GM19193 (cell line): ENCODE measurements at regions not wholly inside any gene's neighbourhood (a gene's known extent, or its start where the extent isn't known, plus 50 kb on each side); places are given as distances from the start of the nearest gene placed in this dataset.

ENCODE experiments used
- POLR2A ChIP-seq: IDR thresholded peaks from 4 replicates; pipeline ENCODE4 v1.6.1; 2011; ENCODE audit not compliant: insufficient read depth, insufficient read length; ENCODE audit errors: extremely low read depth

GRCh38 chr4:123870216-123870876 lies 473.8 kb downstream of the SPRY1 start:
- TF ChIP-seq POLR2A = no peak

DNA sequence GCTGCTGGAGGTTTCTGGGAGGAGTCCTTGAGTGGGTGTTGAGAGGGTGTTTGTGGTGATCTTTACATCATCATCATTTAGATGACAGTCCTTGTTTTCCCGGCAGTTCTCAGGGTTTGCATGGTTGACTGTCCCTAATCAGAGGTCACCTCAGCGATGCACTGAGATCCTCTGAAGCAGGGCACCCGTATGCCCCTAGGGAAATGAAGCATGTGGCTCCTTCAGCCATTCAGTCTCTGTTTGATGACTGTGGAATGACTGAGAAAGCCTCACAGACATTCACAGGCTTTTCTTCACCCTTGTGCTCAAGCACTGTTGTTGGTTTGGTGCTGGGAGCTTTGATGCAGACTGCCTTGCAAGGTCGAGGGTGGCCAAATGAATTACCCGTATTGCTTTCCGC lies 474.7 kb downstream of the SPRY1 start:
- TF ChIP-seq POLR2A = no peak

DNA sequence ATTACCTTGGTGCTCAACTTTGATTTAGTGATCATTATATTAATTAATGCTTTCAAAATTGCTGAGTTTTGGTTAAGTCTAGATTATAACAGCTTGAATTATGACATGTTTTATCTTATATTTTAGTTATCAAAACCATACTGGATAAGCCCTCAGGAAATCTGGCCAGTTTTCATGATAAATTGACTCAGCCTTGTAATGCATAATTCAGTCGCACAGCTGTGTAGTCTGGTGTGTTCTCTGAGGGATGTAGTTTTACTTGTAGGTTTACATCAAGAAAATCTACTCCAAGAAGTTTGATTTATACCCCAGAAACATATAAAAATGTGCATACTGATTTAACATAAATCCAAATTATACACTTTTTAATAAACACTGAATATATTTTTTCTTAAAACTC lies 477.5 kb downstream of the SPRY1 start:
- no peak for TF ChIP-seq POLR2A

DNA sequence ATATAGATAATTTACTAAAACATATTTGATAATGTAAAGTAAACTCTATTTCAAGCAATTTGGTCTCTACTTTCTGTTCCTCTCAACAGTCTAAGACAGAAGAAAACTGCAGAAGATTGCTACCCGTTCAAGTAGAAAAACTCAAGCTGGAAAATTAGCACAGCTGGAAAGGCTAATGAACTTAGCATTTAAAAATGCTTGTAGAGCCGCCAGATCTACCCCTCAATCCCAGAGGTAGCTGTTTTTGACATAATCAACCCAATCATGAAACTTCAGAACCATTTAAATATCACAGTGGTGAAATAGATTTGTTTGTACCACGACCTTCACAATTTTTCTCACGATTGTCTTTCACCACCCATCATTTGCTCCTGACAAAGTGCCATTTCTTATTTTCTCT lies 479.5 kb downstream of the SPRY1 start:
- no peak for TF ChIP-seq POLR2A

DNA sequence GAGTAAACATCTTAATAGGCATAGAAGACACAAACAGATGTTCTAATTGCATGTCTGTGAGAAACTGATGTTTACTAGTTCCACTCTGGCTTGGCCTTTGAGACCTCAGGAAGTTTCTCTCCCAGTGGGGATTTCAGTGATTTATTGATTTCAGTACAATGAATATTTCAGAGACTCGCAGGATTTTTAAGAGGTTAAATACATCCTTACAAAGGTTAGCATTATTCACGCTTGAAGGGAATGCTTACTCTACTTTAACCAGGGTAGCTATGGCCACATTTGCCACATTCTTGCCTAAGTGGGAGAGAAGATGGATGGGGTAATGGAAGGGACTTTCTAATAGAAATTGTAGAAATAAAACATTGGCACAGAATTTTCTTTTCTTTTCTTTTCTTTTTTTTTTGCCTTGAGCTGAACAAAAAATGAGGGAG lies 480.1 kb downstream of the SPRY1 start:
- TF ChIP-seq POLR2A = no peak

GRCh38 chr4:123877551-123877950 lies 481.0 kb downstream of the SPRY1 start:
- TF ChIP-seq POLR2A = no peak

DNA sequence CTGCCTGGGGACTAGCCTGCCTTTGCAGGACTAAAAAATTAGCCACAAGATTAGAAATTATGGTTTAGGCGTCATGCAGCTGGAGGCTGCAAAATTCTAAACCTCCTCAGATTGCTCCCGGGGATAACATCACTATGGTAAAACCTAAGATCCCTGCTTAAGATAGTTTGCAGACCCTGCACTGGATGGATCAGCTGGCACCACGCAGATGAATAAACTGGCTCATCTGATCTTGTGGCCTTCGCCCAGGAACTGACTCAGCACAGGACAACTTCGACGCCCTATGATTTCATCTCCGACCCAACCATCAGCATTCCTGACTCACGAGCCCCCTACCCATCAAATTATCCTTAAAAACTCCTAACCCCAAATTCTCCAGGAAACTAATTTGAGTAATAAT lies 482.4 kb downstream of the SPRY1 start:
- TF ChIP-seq POLR2A = no peak

- TF ChIP-seq POLR2A = no peak
These were observed 484.0 kb downstream of the SPRY1 start for GRCh38 chr4:123880631-123881030.

DNA sequence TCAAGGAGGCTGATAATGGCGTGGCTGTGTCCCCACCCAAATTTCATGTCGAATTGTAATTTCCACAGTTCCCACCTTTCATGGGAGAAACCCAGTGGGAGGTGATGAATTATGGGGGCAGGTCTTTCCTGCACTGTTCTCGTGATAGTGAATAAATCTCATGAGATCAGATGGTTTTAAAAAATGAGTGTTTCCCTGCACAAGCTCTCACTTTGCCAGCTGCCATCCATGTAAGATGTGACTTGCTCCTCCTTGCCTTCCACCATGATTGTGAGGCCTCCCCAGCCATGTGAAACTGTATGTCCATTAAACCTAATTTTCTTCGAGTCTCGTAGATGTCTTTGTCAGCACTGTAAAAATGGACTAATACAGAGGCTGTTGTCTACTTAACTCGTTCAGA lies 488.3 kb downstream of the SPRY1 start:
- no peak for TF ChIP-seq POLR2A

GRCh38 chr4:123889507-123889906 lies 492.9 kb downstream of the SPRY1 start:
- no peak for TF ChIP-seq POLR2A

DNA sequence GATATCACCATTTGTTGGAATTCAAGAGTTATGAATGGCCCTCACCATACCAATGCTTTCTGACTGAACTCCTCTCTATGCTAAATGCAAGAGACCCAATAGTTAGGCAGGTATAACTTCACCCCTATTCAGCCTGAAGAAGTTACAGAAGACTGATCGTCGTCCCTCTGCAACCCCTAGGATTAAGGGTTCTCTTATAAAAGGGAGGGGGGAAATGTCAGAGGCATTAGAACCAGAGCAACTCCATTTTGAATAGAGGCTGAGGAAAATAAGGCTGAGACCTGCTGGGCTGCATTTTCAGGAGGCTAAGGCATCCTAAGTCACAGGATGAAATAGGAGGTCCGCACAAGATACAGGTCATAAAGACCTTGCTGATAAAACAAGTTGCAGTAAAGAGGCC lies 494.3 kb downstream of the SPRY1 start:
- no peak for TF ChIP-seq POLR2A

- TF ChIP-seq POLR2A = no peak
These were observed 495.3 kb downstream of the SPRY1 start for GRCh38 chr4:123891881-123892280.

GRCh38 chr4:123892368-123892976 lies 495.9 kb downstream of the SPRY1 start:
- TF ChIP-seq POLR2A = no peak

DNA sequence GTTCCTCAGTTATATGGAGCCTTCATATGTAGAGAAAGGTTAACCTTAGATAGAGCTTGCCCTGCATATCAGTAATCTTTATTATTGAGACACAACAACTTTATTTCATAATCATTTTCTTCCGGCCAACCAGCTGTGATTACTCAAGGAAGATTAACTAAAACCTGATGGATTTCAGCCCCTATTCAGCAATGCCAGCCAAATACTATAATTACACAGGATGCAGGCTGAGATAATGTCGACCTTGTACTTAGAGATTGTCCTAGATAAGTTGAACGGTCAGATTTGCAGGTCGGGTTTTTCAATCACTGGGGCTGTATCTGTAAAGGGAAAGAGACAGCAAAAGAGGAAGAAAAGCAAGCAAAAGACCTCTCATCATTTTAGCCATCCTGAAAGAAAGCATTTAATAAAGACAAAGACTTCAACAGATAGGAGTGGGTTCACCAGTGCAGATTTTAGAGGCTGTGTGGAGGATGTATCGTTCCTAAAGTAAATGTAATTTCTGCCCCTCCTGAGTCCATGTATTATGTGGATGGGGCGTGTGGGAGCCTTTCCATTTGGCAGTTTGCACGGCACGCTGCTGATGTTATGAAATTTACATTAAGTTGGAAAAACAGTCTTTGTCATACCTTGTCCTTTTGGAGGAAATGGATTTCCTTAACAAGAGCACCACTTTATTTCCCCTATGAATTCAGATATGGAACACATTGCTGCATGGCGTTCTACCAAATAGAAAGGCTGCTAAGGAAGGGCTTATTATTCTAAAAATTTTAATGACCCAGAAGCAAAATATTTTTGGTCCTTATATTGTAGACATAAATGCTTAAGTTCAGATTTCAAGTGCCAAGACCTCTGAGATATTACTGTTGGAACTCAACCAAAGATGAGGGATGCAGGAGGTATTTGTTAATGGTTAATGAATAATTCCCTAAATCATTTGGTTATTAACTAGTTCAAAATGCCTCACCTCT lies 496.7 kb downstream of the SPRY1 start:
- no peak for TF ChIP-seq POLR2A

GRCh38 chr4:123896446-123897071 lies 500.0 kb downstream of the SPRY1 start:
- no peak for TF ChIP-seq POLR2A
